Aorta (tissue), 5 donors: ENCODE measurements at regions not wholly inside any gene's neighbourhood (a gene's known extent, or its start where the extent isn't known, plus 50 kb on each side); places are given as distances from the start of the nearest gene placed in this dataset.

Source experiments
- ATAC-seq: fragments of 200-7000 bp; cut with Tn5 transposase; one replicate; pipeline ENCODE4 v1.9.1; 2022; ENCODE audit warnings: moderate library complexity; ENCODE audit not compliant: low FRiP score
- DNase-seq, 2 donors: peaks; one replicate each; pipeline ENCODE4 v3.0.0-alpha.2; 2020
- H3K27ac ChIP-seq, 2 donors: one replicate each; pipeline ENCODE4 v1.5.1; 2013; ENCODE audit warnings: low read length in 2 of 2, mild to moderate bottlenecking in 2 of 2, moderate library complexity in 2 of 2, control low read depth in 1 of 2, inconsistent platforms in 1 of 2, low read depth in 1 of 2
- H3K27me3 ChIP-seq, 2 donors: one replicate each; pipeline ENCODE4 v1.6.1; 2013; ENCODE audit warnings: control low read depth in 1 of 2, low read length in 1 of 2, mild to moderate bottlenecking in 1 of 2, moderate library complexity in 1 of 2; ENCODE audit not compliant: insufficient read depth in 2 of 2, control insufficient read depth in 1 of 2
- H3K36me3 ChIP-seq, 2 donors: one replicate each; pipeline ENCODE4 v1.6.1; 2013; ENCODE audit warnings: control low read depth in 1 of 2, low read length in 1 of 2, mild to moderate bottlenecking in 1 of 2; ENCODE audit not compliant: insufficient read depth in 2 of 2, control insufficient read depth in 1 of 2
- H3K4me1 ChIP-seq, 2 donors: one replicate each; pipeline ENCODE4 v1.6.1; 2013; ENCODE audit warnings: low read length in 2 of 2, control low read depth in 1 of 2, mild to moderate bottlenecking in 1 of 2, moderate library complexity in 1 of 2; ENCODE audit not compliant: insufficient read depth in 2 of 2, control insufficient read depth in 1 of 2
- H3K4me3 ChIP-seq, 2 donors: one replicate each; pipeline ENCODE4 v1.5.1; 2013; ENCODE audit warnings: low read length in 2 of 2, control low read depth in 1 of 2, mild to moderate bottlenecking in 1 of 2
- H3K9me3 ChIP-seq: one replicate; pipeline ENCODE4 v1.6.1; 2013; ENCODE audit warnings: mild to moderate bottlenecking, low read length; ENCODE audit not compliant: control insufficient read depth
- whole genome bisulfite sequencing, 2 donors: extraction: QIAGEN DNeasy Blood & Tissue Kit; methylation state at CpG; one replicate each; pipeline ENCODE4 v1.1.7; 2013; 5-methylcytosine and 5-hydroxymethylcytosine counted together
- intact Hi-C, 2 donors: fragments of 100-400 bp; cut with DNase I; formaldehyde crosslinking; loops; one replicate each; pipeline versions ENCODE4 v1.14.2 to v1.15.0; 2022
- donor health status: healthy with polysubstance abuse.
- donor health status: Bipolar disorder and iron deficiency.
- donor health status: DM: no; HTN: no; CAD: no.
- donor health status: DM: no; HTN: no; CAD: no.
- donor health status: DM: yes; HTN: yes; CAD: no.

GRCh38 chr16:79909571-79909970, 309.0 kb upstream of the MAF start:
- Histone ChIP-seq H3K36me3 (no peaks in the 10 kb centered on the region), H3K27me3 (no peaks in the 10 kb centered on the region), H3K4me3 (no peak overlapping the region), H3K4me1 (peaks cover 0 to 2% of the 10 kb centered on the region in 2 donors), H3K9me3 (no peaks in the 10 kb centered on the region), H3K27ac (no peak overlapping the region)
- 9 to 13% methylated on average over 7 of the region's 7 CpGs for WGBS, 2 donors
- intact Hi-C loops: no loop called here
- ATAC-seq (no peak), DNase-seq (no peak)

- no peak for DNase-seq
- Histone ChIP-seq H3K9me3 (no peaks in the 10 kb centered on the region), H3K27me3 (no peaks in the 10 kb centered on the region), H3K27ac (no peak overlapping the region), H3K4me1 (no peaks in the 10 kb centered on the region), H3K4me3 (no peak overlapping the region), H3K36me3 (no peaks in the 10 kb centered on the region)
- 88 to 95% methylated on average over 1 of the region's 1 CpG for WGBS, 2 donors
- no peak for ATAC-seq
- intact Hi-C loops: no loop called here
Observed at GRCh38 chr16:79903471-79903870, 302.9 kb upstream of the MAF start.

DNA sequence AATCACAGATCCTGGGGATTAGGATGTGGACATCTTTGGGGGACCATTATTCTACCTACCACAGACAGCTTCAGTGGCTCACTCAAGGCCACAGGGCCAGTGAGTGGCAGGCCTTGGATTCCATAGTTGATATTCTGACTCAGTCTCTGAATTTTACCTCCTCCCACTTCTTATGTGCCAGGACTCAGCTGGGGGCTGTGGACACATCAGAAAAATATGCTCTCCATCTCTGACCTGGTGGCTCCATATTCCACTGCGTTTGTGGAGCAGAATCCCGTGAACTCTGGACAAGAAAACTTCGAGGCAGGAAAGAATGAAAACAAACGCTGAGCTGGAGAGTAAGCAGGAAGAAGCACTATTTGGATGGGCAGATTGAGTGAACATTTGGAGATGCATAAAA, 301.8 kb upstream of the MAF start:
- intact Hi-C loops: no loop called here

GRCh38 chr16:79901522-79901921, 301.0 kb upstream of the MAF start:
- no peaks in the 10 kb centered on the region for H3K27me3 ChIP-seq
- H3K9me3 ChIP-seq: no peaks in the 10 kb centered on the region
- intact Hi-C loops: no loop called here
- WGBS, 2 donors: 94% methylated on average over 4 of the region's 4 CpGs
- DNase-seq: no peak
- no peaks in the 10 kb centered on the region for H3K36me3 ChIP-seq
- no peak overlapping the region for H3K4me3 ChIP-seq
- no peak for ATAC-seq
- no peaks in the 10 kb centered on the region for H3K4me1 ChIP-seq
- H3K27ac ChIP-seq: no peak overlapping the region

More for the DNA sequence above, 301.8 kb upstream of the MAF start:
- no peak for ATAC-seq
- Histone ChIP-seq H3K27me3 (no peaks in the 10 kb centered on the region), H3K4me1 (no peaks in the 10 kb centered on the region), H3K27ac (no peak overlapping the region), H3K36me3 (no peaks in the 10 kb centered on the region), H3K4me3 (no peak overlapping the region), H3K9me3 (no peaks in the 10 kb centered on the region)
- 75 to 81% methylated on average over 4 of the region's 4 CpGs for WGBS, 2 donors
- no peak for DNase-seq

DNA sequence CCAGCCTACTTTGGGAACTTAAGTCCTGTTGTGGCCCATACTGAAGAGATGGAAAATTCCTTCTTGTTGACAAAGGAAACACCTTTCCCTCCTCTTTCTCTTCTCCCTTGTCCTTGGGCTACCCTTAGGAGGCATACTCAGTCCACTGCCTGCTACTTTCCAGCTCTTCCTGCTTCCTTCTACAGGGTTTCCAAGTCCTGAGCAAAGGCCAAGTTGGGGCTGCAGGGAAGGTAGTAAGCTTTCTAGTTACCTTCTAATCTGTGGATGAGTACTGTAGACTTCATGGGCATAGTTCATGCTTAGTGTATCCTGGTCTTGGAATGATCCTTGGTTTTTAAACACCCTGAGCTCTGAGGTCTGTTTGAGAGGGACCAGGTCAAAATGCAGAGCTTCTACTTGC, 299.2 kb upstream of the MAF start:
- no peaks in the 10 kb centered on the region for H3K27me3 ChIP-seq
- no peak for ATAC-seq
- no peaks in the 10 kb centered on the region for H3K9me3 ChIP-seq
- H3K27ac ChIP-seq: no peak overlapping the region
- no peak for DNase-seq
- no peak overlapping the region for H3K4me3 ChIP-seq
- no peaks in the 10 kb centered on the region for H3K4me1 ChIP-seq
- H3K36me3 ChIP-seq: no peaks in the 10 kb centered on the region
- intact Hi-C loops: no loop called here

DNA sequence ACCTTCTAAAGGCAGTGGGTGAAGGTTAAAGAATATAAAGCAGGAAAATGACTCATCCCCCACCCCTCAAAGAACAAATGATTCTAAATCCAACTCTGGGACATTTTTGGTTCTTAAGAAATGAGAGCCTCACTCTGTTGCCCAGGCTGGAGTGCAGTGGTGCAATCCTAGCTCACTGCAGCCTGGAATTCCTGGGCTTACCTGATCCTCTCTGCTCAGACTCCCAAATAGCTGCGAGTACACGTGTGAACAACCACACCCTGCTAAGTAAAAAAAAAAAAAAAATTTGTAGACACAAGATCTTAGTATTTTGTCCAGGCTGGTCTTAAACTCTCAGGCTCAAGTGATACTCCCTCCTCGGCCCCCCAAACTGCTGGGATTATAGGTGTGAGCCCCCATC, 298.8 kb upstream of the MAF start:
- Histone ChIP-seq H3K36me3 (no peaks in the 10 kb centered on the region), H3K4me1 (no peaks in the 10 kb centered on the region), H3K27me3 (no peaks in the 10 kb centered on the region), H3K4me3 (no peak overlapping the region), H3K9me3 (no peaks in the 10 kb centered on the region), H3K27ac (no peak overlapping the region)
- intact Hi-C loops: no loop called here
- ATAC-seq: no peak
- 94 to 96% methylated on average over 3 of the region's 3 CpGs for WGBS, 2 donors
- no peak for DNase-seq

DNA sequence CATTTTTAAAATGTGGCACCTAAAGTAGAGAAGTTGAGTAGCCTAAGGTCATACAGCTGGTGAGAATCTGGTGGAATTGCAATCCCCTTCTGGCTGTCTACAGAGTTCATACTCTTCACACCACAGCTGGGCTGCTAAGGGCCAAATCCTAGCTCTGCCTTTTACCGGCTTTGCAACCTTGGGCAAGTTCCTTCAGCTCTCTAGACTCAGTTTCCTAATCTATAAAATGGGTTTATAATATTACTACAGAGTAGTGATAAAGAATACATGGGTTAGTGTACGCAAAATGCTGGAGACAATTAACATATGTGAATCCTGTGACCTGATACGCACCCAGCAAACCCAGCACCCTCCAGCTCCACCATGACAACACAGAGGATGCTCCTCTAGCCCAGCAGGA, 298.2 kb upstream of the MAF start:
- Histone ChIP-seq H3K27ac (no peak overlapping the region), H3K27me3 (no peaks in the 10 kb centered on the region), H3K36me3 (no peaks in the 10 kb centered on the region), H3K4me3 (no peak overlapping the region), H3K9me3 (no peaks in the 10 kb centered on the region), H3K4me1 (no peaks in the 10 kb centered on the region)
- DNase-seq (no peak), ATAC-seq (no peak)
- intact Hi-C loops: no loop called here
- 96 to 97% methylated on average over 3 of the region's 3 CpGs for whole genome bisulfite sequencing, 2 donors

- H3K27ac ChIP-seq: no peak overlapping the region
- no peak overlapping the region for H3K4me3 ChIP-seq
- DNase-seq (no peak), ATAC-seq (peak; percentile 34)
- 73 to 76% methylated on average over 8 of the region's 8 CpGs for WGBS, 2 donors
- no peaks in the 10 kb centered on the region for H3K4me1 ChIP-seq
- H3K27me3 ChIP-seq: no peaks in the 10 kb centered on the region
- intact Hi-C loops: no loop called here
- H3K36me3 ChIP-seq: no peaks in the 10 kb centered on the region
- H3K9me3 ChIP-seq: no peaks in the 10 kb centered on the region
Observed at GRCh38 chr16:79897453-79898146, 297.1 kb upstream of the MAF start.

DNA sequence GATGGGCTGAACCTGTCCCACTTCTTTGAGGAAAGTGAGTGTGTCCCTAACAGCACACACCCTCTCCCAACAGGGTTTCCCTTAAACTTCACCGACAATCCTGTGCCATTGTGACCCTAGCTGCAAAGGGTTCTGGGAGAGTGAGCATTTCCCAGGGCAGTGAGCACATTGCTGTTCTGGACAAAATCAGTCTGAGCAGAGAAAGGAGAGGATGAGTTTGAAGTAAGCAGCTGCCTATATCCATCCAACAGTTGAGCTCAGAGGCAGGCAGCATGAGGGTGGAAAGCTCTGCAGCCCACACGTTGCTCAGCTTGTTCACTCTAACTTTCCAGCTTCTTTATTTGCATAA, 296.5 kb upstream of the MAF start:
- WGBS, 2 donors: 76 to 83% methylated on average over 2 of the region's 2 CpGs
- no peaks in the 10 kb centered on the region for H3K9me3 ChIP-seq
- no peaks in the 10 kb centered on the region for H3K36me3 ChIP-seq
- H3K4me3 ChIP-seq: no peak overlapping the region
- intact Hi-C loops: no loop called here
- ATAC-seq: no peak
- no peaks in the 10 kb centered on the region for H3K4me1 ChIP-seq
- DNase-seq: no peak
- H3K27me3 ChIP-seq: no peaks in the 10 kb centered on the region
- H3K27ac ChIP-seq: no peak overlapping the region
